Fibroblast of lung (primary cell): ENCODE measurements at regions not wholly inside any gene's neighbourhood (a gene's known extent, or its start where the extent isn't known, plus 50 kb on each side); places are given as distances from the start of the nearest gene placed in this dataset.

ENCODE experiments used
- DNase-seq, 2 donors: peaks; one replicate each; pipeline versions ENCODE4 v3.0.0 to v3.0.0-alpha.2; 2010; ENCODE audit warnings: low read depth in 2 of 2
- H2AFZ ChIP-seq: 2 replicates; pipeline ENCODE4 v1.5.1; 2012; ENCODE audit warnings: low read length, control low read depth, inconsistent platforms
- H3K27ac ChIP-seq: 2 replicates; pipeline ENCODE4 v1.5.1; 2011; ENCODE audit warnings: low read length, control low read depth; ENCODE audit not compliant: insufficient read depth
- H3K27me3 ChIP-seq: 2 replicates; pipeline ENCODE4 v1.5.1; 2011; ENCODE audit warnings: mild to moderate bottlenecking, low read length; ENCODE audit not compliant: control insufficient read depth, insufficient read depth
- H3K36me3 ChIP-seq: 2 replicates; pipeline ENCODE4 v1.5.1; 2011; ENCODE audit warnings: low read length; ENCODE audit not compliant: control insufficient read depth, insufficient read depth
- H3K4me1 ChIP-seq: 2 replicates; pipeline ENCODE4 v1.5.1; 2011; ENCODE audit warnings: low read length; ENCODE audit not compliant: control insufficient read depth, insufficient read depth; ENCODE audit errors: extremely low read depth
- H3K4me2 ChIP-seq: 2 replicates; pipeline ENCODE4 v1.5.1; 2011; ENCODE audit warnings: low read length, control low read depth; ENCODE audit not compliant: insufficient read depth; ENCODE audit errors: extremely low read depth
- H3K4me3 ChIP-seq, 4 experiments: fragments of 200-600 bp in 1 of 4; sonication (generic) in 1 of 4; replicated peaks in 1 of 4; 2 replicates each; pipeline ENCODE4 v1.5.1; 2011 to 2016; ENCODE audit warnings: low read length in 4 of 4, low read depth in 3 of 4, mild to moderate bottlenecking in 3 of 4, control low read depth in 2 of 4, inconsistent platforms in 1 of 4, mixed read lengths in 1 of 4; ENCODE audit not compliant: insufficient read depth in 1 of 4; ENCODE audit errors: control extremely low read depth in 1 of 4
- H3K79me2 ChIP-seq: 2 replicates; pipeline ENCODE4 v1.5.1; 2012; ENCODE audit warnings: mild to moderate bottlenecking, low read length, inconsistent platforms; ENCODE audit not compliant: control insufficient read depth, insufficient read depth
- H3K9ac ChIP-seq: 2 replicates; pipeline ENCODE4 v1.5.1; 2011; ENCODE audit warnings: mild to moderate bottlenecking, low read length, control low read depth; ENCODE audit not compliant: insufficient read depth
- H3K9me3 ChIP-seq: 2 replicates; pipeline ENCODE4 v1.5.1; 2012; ENCODE audit warnings: low read depth, low read length; ENCODE audit not compliant: control insufficient read depth, insufficient read depth
- H4K20me1 ChIP-seq: 2 replicates; pipeline ENCODE4 v1.5.1; 2011; ENCODE audit warnings: low read length; ENCODE audit not compliant: control insufficient read depth, insufficient read depth; ENCODE audit errors: extremely low read depth
- EZH2 ChIP-seq: IDR thresholded peaks from 2 replicates; pipeline ENCODE4 v1.5.1; 2012; ENCODE audit warnings: low read length, control low read depth, mild to moderate bottlenecking; ENCODE audit errors: missing control alignments
- TF ChIP-seq, protein P1 (sequence below), 2 donors: IDR thresholded peaks in 1 of 2; conservative IDR thresholded peaks in 1 of 2; 1 replicate in 1 of 2; 2 replicates in 1 of 2; pipeline ENCODE4 v1.5.1; 2011 to 2012; ENCODE audit warnings: low read length in 2 of 2, control low read depth in 1 of 2, inconsistent platforms in 1 of 2, low read depth in 1 of 2, mild to moderate bottlenecking in 1 of 2

- TF ChIP-seq, protein P1, sequence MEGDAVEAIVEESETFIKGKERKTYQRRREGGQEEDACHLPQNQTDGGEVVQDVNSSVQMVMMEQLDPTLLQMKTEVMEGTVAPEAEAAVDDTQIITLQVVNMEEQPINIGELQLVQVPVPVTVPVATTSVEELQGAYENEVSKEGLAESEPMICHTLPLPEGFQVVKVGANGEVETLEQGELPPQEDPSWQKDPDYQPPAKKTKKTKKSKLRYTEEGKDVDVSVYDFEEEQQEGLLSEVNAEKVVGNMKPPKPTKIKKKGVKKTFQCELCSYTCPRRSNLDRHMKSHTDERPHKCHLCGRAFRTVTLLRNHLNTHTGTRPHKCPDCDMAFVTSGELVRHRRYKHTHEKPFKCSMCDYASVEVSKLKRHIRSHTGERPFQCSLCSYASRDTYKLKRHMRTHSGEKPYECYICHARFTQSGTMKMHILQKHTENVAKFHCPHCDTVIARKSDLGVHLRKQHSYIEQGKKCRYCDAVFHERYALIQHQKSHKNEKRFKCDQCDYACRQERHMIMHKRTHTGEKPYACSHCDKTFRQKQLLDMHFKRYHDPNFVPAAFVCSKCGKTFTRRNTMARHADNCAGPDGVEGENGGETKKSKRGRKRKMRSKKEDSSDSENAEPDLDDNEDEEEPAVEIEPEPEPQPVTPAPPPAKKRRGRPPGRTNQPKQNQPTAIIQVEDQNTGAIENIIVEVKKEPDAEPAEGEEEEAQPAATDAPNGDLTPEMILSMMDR (conservative IDR thresholded peaks at IDR 0.05 in 1 of 2, IDR thresholded peaks at IDR 0.05 in 1 of 2; ENCODE audit: low read depth in 1 of 2, low read length in 2 of 2), result no peak
- TF ChIP-seq EZH2, result no peak
- no peak overlapping the region for H3K4me2 ChIP-seq
These were observed 119.3 kb downstream of the RNASET2 start for GRCh38 chr6:166836785-166837718.

GRCh38 chr6:166834049-166834448 is 122.3 kb downstream of the RNASET2 start:
- no peaks in the 10 kb centered on the region for H3K79me2 ChIP-seq
- H3K27me3 ChIP-seq, result no peaks in the 10 kb centered on the region
- no peak for DNase-seq
- no peaks in the 10 kb centered on the region for H3K9me3 ChIP-seq
- no peaks in the 10 kb centered on the region for H4K20me1 ChIP-seq
- H2AFZ ChIP-seq, result no peak overlapping the region
- H3K9ac ChIP-seq, result no peak overlapping the region
- no peak overlapping the region for H3K4me2 ChIP-seq
- H3K27ac ChIP-seq, result no peak overlapping the region
- no peaks in the 10 kb centered on the region for H3K36me3 ChIP-seq
- H3K4me1 ChIP-seq, result no peaks in the 10 kb centered on the region
- no peak overlapping the region for H3K4me3 ChIP-seq
- no peak for TF ChIP-seq EZH2
- TF ChIP-seq, protein P1 (conservative IDR thresholded peaks at IDR 0.05 in 1 of 2, IDR thresholded peaks at IDR 0.05 in 1 of 2; ENCODE audit: low read depth in 1 of 2, low read length in 2 of 2), result no peak

More at GRCh38 chr6:166836785-166837718, 119.3 kb downstream of the RNASET2 start:
- H3K4me1 ChIP-seq, result no peaks in the 10 kb centered on the region
- no peaks in the 10 kb centered on the region for H3K9me3 ChIP-seq
- no peak for DNase-seq
- H3K36me3 ChIP-seq, result no peaks in the 10 kb centered on the region
- no peaks in the 10 kb centered on the region for H3K27me3 ChIP-seq
- no peaks in the 10 kb centered on the region for H3K79me2 ChIP-seq
- H3K4me3 ChIP-seq, result no peak overlapping the region
- no peaks in the 10 kb centered on the region for H4K20me1 ChIP-seq
- H3K27ac ChIP-seq, result no peak overlapping the region
- H2AFZ ChIP-seq, result no peak overlapping the region
- H3K9ac ChIP-seq, result no peak overlapping the region

GRCh38 chr6:166830891-166831363 is 125.4 kb downstream of the RNASET2 start:
- no peak overlapping the region for H3K27ac ChIP-seq
- H2AFZ ChIP-seq, result no peak overlapping the region
- DNase-seq, result no peak
- no peaks in the 10 kb centered on the region for H3K4me1 ChIP-seq
- TF ChIP-seq, protein P1 (conservative IDR thresholded peaks at IDR 0.05 in 1 of 2, IDR thresholded peaks at IDR 0.05 in 1 of 2; ENCODE audit: low read depth in 1 of 2, low read length in 2 of 2), result no peak
- no peak for TF ChIP-seq EZH2
- no peaks in the 10 kb centered on the region for H3K36me3 ChIP-seq
- H3K4me2 ChIP-seq, result no peak overlapping the region
- no peaks in the 10 kb centered on the region for H3K79me2 ChIP-seq
- no peaks in the 10 kb centered on the region for H4K20me1 ChIP-seq
- H3K9me3 ChIP-seq, result no peaks in the 10 kb centered on the region
- H3K9ac ChIP-seq, result no peak overlapping the region
- no peak overlapping the region for H3K4me3 ChIP-seq
- no peaks in the 10 kb centered on the region for H3K27me3 ChIP-seq
